ENCODE measurements at regions not wholly inside any gene's neighbourhood (a gene's known extent, or its start where the extent isn't known, plus 50 kb on each side); places are given as distances from the start of the nearest gene placed in this dataset.

GRCh38 chr18:43620936-43621335 lies 343.6 kb upstream of the SYT4 start:
- TF ChIP-seq SP2 (tag by site-specific recombination; IDR thresholded peaks at IDR 0.05) (no peak), CTCF (tag by site-specific recombination; IDR thresholded peaks at IDR 0.05) (no peak), OVOL3 (tag by site-specific recombination; IDR thresholded peaks at IDR 0.05) (no peak), ZFP37 (tag by site-specific recombination; IDR thresholded peaks at IDR 0.05) (no peak), ZNF169 (tag by site-specific recombination; IDR thresholded peaks at IDR 0.05) (no peak), ZNF274 (IDR thresholded peaks at IDR 0.05; ENCODE audit: low read length) (no peak), ZNF274 (tag by site-specific recombination; IDR thresholded peaks at IDR 0.05; ENCODE audit: borderline replicate concordance) (no peak), GLIS2 (tag by site-specific recombination; IDR thresholded peaks at IDR 0.05) (no peak), ZNF404 (tag by site-specific recombination; IDR thresholded peaks at IDR 0.05) (no peak), ZNF426 (tag by site-specific recombination; IDR thresholded peaks at IDR 0.05) (no peak), ZNF132 (tag by site-specific recombination; IDR thresholded peaks at IDR 0.05; ENCODE audit: borderline replicate concordance) (no peak), ZNF768 (tag by site-specific recombination; IDR thresholded peaks at IDR 0.05) (no peak)
- TF ChIP-seq, protein P1, sequence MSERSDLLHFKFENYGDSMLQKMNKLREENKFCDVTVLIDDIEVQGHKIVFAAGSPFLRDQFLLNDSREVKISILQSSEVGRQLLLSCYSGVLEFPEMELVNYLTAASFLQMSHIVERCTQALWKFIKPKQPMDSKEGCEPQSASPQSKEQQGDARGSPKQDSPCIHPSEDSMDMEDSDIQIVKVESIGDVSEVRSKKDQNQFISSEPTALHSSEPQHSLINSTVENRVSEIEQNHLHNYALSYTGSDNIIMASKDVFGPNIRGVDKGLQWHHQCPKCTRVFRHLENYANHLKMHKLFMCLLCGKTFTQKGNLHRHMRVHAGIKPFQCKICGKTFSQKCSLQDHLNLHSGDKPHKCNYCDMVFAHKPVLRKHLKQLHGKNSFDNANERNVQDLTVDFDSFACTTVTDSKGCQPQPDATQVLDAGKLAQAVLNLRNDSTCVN (tag by site-specific recombination; optimal IDR thresholded peaks at IDR 0.05) = no peak
- TF ChIP-seq, protein P2, sequence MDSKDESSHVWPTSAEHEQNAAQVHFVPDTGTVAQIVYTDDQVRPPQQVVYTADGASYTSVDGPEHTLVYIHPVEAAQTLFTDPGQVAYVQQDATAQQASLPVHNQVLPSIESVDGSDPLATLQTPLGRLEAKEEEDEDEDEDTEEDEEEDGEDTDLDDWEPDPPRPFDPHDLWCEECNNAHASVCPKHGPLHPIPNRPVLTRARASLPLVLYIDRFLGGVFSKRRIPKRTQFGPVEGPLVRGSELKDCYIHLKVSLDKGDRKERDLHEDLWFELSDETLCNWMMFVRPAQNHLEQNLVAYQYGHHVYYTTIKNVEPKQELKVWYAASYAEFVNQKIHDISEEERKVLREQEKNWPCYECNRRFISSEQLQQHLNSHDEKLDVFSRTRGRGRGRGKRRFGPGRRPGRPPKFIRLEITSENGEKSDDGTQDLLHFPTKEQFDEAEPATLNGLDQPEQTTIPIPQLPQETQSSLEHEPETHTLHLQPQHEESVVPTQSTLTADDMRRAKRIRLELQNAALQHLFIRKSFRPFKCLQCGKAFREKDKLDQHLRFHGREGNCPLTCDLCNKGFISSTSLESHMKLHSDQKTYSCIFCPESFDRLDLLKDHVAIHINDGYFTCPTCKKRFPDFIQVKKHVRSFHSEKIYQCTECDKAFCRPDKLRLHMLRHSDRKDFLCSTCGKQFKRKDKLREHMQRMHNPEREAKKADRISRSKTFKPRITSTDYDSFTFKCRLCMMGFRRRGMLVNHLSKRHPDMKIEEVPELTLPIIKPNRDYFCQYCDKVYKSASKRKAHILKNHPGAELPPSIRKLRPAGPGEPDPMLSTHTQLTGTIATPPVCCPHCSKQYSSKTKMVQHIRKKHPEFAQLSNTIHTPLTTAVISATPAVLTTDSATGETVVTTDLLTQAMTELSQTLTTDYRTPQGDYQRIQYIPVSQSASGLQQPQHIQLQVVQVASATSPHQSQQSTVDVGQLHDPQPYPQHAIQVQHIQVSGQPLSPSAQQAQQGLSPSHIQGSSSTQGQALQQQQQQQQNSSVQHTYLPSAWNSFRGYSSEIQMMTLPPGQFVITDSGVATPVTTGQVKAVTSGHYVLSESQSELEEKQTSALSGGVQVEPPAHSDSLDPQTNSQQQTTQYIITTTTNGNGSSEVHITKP (tag by site-specific recombination; IDR thresholded peaks at IDR 0.05) = no peak
- TF ChIP-seq, protein P3, sequence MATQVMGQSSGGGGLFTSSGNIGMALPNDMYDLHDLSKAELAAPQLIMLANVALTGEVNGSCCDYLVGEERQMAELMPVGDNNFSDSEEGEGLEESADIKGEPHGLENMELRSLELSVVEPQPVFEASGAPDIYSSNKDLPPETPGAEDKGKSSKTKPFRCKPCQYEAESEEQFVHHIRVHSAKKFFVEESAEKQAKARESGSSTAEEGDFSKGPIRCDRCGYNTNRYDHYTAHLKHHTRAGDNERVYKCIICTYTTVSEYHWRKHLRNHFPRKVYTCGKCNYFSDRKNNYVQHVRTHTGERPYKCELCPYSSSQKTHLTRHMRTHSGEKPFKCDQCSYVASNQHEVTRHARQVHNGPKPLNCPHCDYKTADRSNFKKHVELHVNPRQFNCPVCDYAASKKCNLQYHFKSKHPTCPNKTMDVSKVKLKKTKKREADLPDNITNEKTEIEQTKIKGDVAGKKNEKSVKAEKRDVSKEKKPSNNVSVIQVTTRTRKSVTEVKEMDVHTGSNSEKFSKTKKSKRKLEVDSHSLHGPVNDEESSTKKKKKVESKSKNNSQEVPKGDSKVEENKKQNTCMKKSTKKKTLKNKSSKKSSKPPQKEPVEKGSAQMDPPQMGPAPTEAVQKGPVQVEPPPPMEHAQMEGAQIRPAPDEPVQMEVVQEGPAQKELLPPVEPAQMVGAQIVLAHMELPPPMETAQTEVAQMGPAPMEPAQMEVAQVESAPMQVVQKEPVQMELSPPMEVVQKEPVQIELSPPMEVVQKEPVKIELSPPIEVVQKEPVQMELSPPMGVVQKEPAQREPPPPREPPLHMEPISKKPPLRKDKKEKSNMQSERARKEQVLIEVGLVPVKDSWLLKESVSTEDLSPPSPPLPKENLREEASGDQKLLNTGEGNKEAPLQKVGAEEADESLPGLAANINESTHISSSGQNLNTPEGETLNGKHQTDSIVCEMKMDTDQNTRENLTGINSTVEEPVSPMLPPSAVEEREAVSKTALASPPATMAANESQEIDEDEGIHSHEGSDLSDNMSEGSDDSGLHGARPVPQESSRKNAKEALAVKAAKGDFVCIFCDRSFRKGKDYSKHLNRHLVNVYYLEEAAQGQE (tag by site-specific recombination; IDR thresholded peaks at IDR 0.05) = no peak

Measured in HEK293 (cell line).